H1 (cell line): ENCODE measurements at regions not wholly inside any gene's neighbourhood (a gene's known extent, or its start where the extent isn't known, plus 50 kb on each side); places are given as distances from the start of the nearest gene placed in this dataset.

Experiments
- CTCF ChIA-PET: fragments of 300-600 bp; sonication (Branson Sonifier 250); formaldehyde crosslinking; loops from one replicate; lab custom pipeline; 2021; ENCODE audit not compliant: partially characterized antibody; lab: Charles Lee
- POLR2A ChIA-PET: fragments of 300-600 bp; sonication (Branson Sonifier 250); formaldehyde crosslinking; loops from one replicate; lab custom pipeline; 2021; ENCODE audit warnings: inconsistent platforms; ENCODE audit not compliant: partially characterized antibody; lab: Charles Lee
- DNase-seq, 2 experiments: peaks; one replicate each; pipeline versions ENCODE4 v3.0.0 to v3.0.0-alpha.2; 2010 to 2022; ENCODE audit warnings: low spot score in 2 of 2, low read depth in 1 of 2, mixed read lengths in 1 of 2
- FAIRE-seq: peaks from 2 replicates; lab custom pipeline; 2011; peaks lifted over from hg19 to GRCh38; lab: Jason Lieb, UNC
- H2AFZ ChIP-seq: 2 replicates; pipeline ENCODE4 v1.8.1; 2012; ENCODE audit warnings: low read length, inconsistent platforms
- H2AK5ac ChIP-seq: 2 replicates; pipeline ENCODE4 v1.6.1; 2013; ENCODE audit warnings: low read depth, low read length
- H2BK120ac ChIP-seq: replicated peaks from 2 replicates; pipeline ENCODE3; 2013; ENCODE audit warnings: low read depth, low read length, inconsistent platforms
- H2BK12ac ChIP-seq: 2 replicates; pipeline ENCODE4 v1.6.1; 2013; ENCODE audit warnings: low read depth, low read length
- H2BK15ac ChIP-seq: 2 replicates; pipeline ENCODE4 v1.6.1; 2013; ENCODE audit warnings: low read length
- H2BK20ac ChIP-seq: 2 replicates; pipeline ENCODE4 v1.6.1; 2013; ENCODE audit warnings: low read length
- H2BK5ac ChIP-seq: 2 replicates; pipeline ENCODE4 v1.6.1; 2013; ENCODE audit warnings: low read depth, low read length
- H3K14ac ChIP-seq: 2 replicates; pipeline ENCODE4 v1.6.1; 2013; ENCODE audit warnings: inconsistent platforms; ENCODE audit not compliant: insufficient read length
- H3K18ac ChIP-seq: 2 replicates; pipeline ENCODE4 v1.6.1; 2013; ENCODE audit warnings: low read length; ENCODE audit errors: extremely low read depth
- H3K23ac ChIP-seq: 2 replicates; pipeline ENCODE4 v1.6.1; 2013; ENCODE audit warnings: inconsistent platforms; ENCODE audit not compliant: insufficient read length
- H3K23me2 ChIP-seq: 2 replicates; pipeline ENCODE4 v1.6.1; 2013; ENCODE audit warnings: low read depth, low read length
- H3K27ac ChIP-seq: 2 replicates; pipeline ENCODE4 v1.6.1; 2011; ENCODE audit warnings: low read depth, low read length, inconsistent platforms
- H3K27me3 ChIP-seq, 4 experiments: replicated peaks in 1 of 4; 1 replicate in 1 of 4; 2 replicates in 3 of 4; pipeline versions ENCODE4 v1.6.1 to v1.8.1; 2011 to 2013; ENCODE audit warnings: low read length in 3 of 4, mild to moderate bottlenecking in 3 of 4, inconsistent platforms in 2 of 4, mixed read lengths in 2 of 4, moderate library complexity in 1 of 4; ENCODE audit not compliant: control insufficient read depth in 3 of 4, insufficient read depth in 3 of 4; ENCODE audit errors: extremely low read depth in 1 of 4
- H3K36me3 ChIP-seq, 4 experiments: 2 replicates each; pipeline versions ENCODE4 v1.6.1 to v1.8.1; 2011 to 2013; ENCODE audit warnings: mild to moderate bottlenecking in 4 of 4, low read length in 3 of 4, moderate library complexity in 2 of 4, control low read depth in 1 of 4, inconsistent platforms in 1 of 4; ENCODE audit not compliant: insufficient read depth in 4 of 4, control insufficient read depth in 2 of 4
- H3K4ac ChIP-seq: replicated peaks from 2 replicates; pipeline ENCODE3; 2013; ENCODE audit warnings: low read length, low read depth, mixed read lengths, inconsistent platforms; ENCODE audit not compliant: insufficient read length
- H3K4me1 ChIP-seq, 4 experiments: replicated peaks in 1 of 4; 1 replicate in 1 of 4; 2 replicates in 3 of 4; pipeline versions ENCODE4 v1.6.1 to v1.8.1; 2011 to 2013; ENCODE audit warnings: low read length in 3 of 4, inconsistent platforms in 2 of 4, mixed read lengths in 1 of 4; ENCODE audit not compliant: insufficient read depth in 4 of 4, control insufficient read depth in 3 of 4
- H3K4me2 ChIP-seq, 2 experiments: 2 replicates each; pipeline versions ENCODE4 v1.6.1 to v1.8.1; 2011 to 2013; ENCODE audit warnings: low read depth in 2 of 2, low read length in 2 of 2, control low read depth in 1 of 2, inconsistent platforms in 1 of 2, mild to moderate bottlenecking in 1 of 2; ENCODE audit not compliant: insufficient read depth in 1 of 2
- H3K4me3 ChIP-seq, 4 experiments: fragments of 200-600, 300-600 bp in 1 of 4; sonication (generic), shearing (Covaris generic), sonication (Bioruptor Twin) in 1 of 4; 2 replicates each; pipeline versions ENCODE4 v1.5.1 to v1.8.1; 2011 to 2016; ENCODE audit warnings: low read length in 4 of 4, low read depth in 3 of 4, control low read depth in 2 of 4, inconsistent platforms in 2 of 4, mild to moderate bottlenecking in 2 of 4, mixed read lengths in 1 of 4, moderate library complexity in 1 of 4; ENCODE audit not compliant: insufficient read depth in 2 of 4; ENCODE audit errors: extremely low read depth in 1 of 4
- H3K56ac ChIP-seq: replicated peaks from 2 replicates; pipeline ENCODE3; 2013; ENCODE audit warnings: low read depth, mild to moderate bottlenecking, mixed read lengths, low read length, inconsistent platforms; ENCODE audit not compliant: insufficient read length
- H3K79me1 ChIP-seq: 2 replicates; pipeline ENCODE4 v1.6.1; 2013; ENCODE audit warnings: low read depth, low read length, control low read depth
- H3K79me2 ChIP-seq, 2 experiments: 2 replicates each; pipeline versions ENCODE4 v1.6.1 to v1.8.1; 2012 to 2013; ENCODE audit warnings: low read length in 2 of 2, mild to moderate bottlenecking in 2 of 2, inconsistent platforms in 1 of 2; ENCODE audit not compliant: insufficient read depth in 2 of 2, control insufficient read depth in 1 of 2
- H3K9ac ChIP-seq, 4 experiments: replicated peaks in 1 of 4; 1 replicate in 1 of 4; 2 replicates in 3 of 4; pipeline versions ENCODE4 v1.6.1 to v1.8.1; 2011 to 2013; ENCODE audit warnings: low read depth in 3 of 4, low read length in 3 of 4, control low read depth in 2 of 4, mild to moderate bottlenecking in 2 of 4, moderate library complexity in 2 of 4, inconsistent platforms in 1 of 4; ENCODE audit errors: extremely low read depth in 1 of 4
- H3K9me3 ChIP-seq, 2 experiments: 2 replicates each; pipeline versions ENCODE4 v1.6.1 to v1.8.1; 2012 to 2013; ENCODE audit warnings: mild to moderate bottlenecking in 2 of 2, moderate library complexity in 2 of 2, control low read depth in 1 of 2, inconsistent platforms in 1 of 2, low read depth in 1 of 2, low read length in 1 of 2, mixed read lengths in 1 of 2; ENCODE audit not compliant: insufficient read depth in 2 of 2
- H4K20me1 ChIP-seq, 2 experiments: replicated peaks in 1 of 2; 2 replicates each; pipeline versions ENCODE3 to v1.8.1; 2011 to 2013; ENCODE audit warnings: inconsistent platforms in 2 of 2, low read length in 2 of 2, mild to moderate bottlenecking in 1 of 2; ENCODE audit not compliant: insufficient read depth in 2 of 2, control insufficient read depth in 1 of 2
- H4K5ac ChIP-seq: 2 replicates; pipeline ENCODE4 v1.6.1; 2013; ENCODE audit warnings: low read length, low read depth, mixed read lengths, inconsistent platforms; ENCODE audit not compliant: insufficient read length
- H4K8ac ChIP-seq: 2 replicates; pipeline ENCODE4 v1.8.0; 2013; ENCODE audit warnings: mild to moderate bottlenecking, moderate library complexity, low read length, inconsistent platforms; ENCODE audit not compliant: insufficient read depth; ENCODE audit errors: extremely low read depth
- H4K91ac ChIP-seq: replicated peaks from 2 replicates; pipeline ENCODE3; 2013; ENCODE audit warnings: low read length, mixed read lengths, inconsistent platforms; ENCODE audit not compliant: insufficient read length
- EGR1 ChIP-seq: IDR thresholded peaks from 2 replicates; pipeline ENCODE4 v1.6.1; 2011; ENCODE audit warnings: low read depth, low read length, borderline replicate concordance
- EZH2 ChIP-seq: fragments of 200-600 bp; sonication (generic); IDR thresholded peaks from 2 replicates; pipeline ENCODE4 v1.7.1; 2012; ENCODE audit warnings: low read depth, mild to moderate bottlenecking, moderate library complexity, low read length, inconsistent platforms; ENCODE audit not compliant: severe bottlenecking
- JUN ChIP-seq: IDR thresholded peaks from 2 replicates; pipeline ENCODE4 v1.6.1; 2011; ENCODE audit warnings: low read depth, mild to moderate bottlenecking, improper control_type of control experiment, low read length
- KDM5A ChIP-seq: fragments of 200-600 bp; IDR thresholded peaks from 2 replicates; pipeline ENCODE4 v1.7.1; 2012; ENCODE audit warnings: mild to moderate bottlenecking, low read length, inconsistent platforms, mixed read lengths
- NANOG ChIP-seq: IDR thresholded peaks from 2 replicates; pipeline ENCODE4 v1.6.1; 2011; ENCODE audit warnings: low read length, low read depth, mild to moderate bottlenecking, inconsistent platforms; ENCODE audit not compliant: insufficient read depth, poor library complexity, severe bottlenecking
- POU5F1 ChIP-seq: IDR thresholded peaks from 2 replicates; pipeline ENCODE4 v1.6.1; 2011; ENCODE audit warnings: low read depth, mild to moderate bottlenecking, low read length, moderate library complexity
- RXRA ChIP-seq: IDR thresholded peaks from 2 replicates; pipeline ENCODE4 v1.6.1; 2011; ENCODE audit warnings: low read depth, mild to moderate bottlenecking, low read length, moderate library complexity; ENCODE audit not compliant: insufficient read depth
- SAP30 ChIP-seq: fragments of 300-600 bp; sonication (generic); IDR thresholded peaks from 2 replicates; pipeline ENCODE4 v1.7.1; 2012; ENCODE audit warnings: low read length, moderate library complexity, mild to moderate bottlenecking, inconsistent platforms; ENCODE audit not compliant: insufficient read depth, insufficient replicate concordance
- SIN3A ChIP-seq, 2 experiments: IDR thresholded peaks in 1 of 2; conservative IDR thresholded peaks in 1 of 2; 2 replicates each; pipeline ENCODE4 v1.6.1; 2011 to 2012; ENCODE audit warnings: low read length in 2 of 2, improper control_type of control experiment in 1 of 2, low read depth in 1 of 2, mild to moderate bottlenecking in 1 of 2
- SP4 ChIP-seq: IDR thresholded peaks from 2 replicates; pipeline ENCODE4 v1.6.1; 2012; ENCODE audit warnings: low read length, inconsistent platforms
- TCF12 ChIP-seq: IDR thresholded peaks from 2 replicates; pipeline ENCODE4 v1.6.1; 2011; ENCODE audit warnings: low read depth, mild to moderate bottlenecking, low read length
- USF2 ChIP-seq: IDR thresholded peaks from 2 replicates; pipeline ENCODE4 v1.6.1; 2011; ENCODE audit warnings: low read length, improper control_type of control experiment
- WGBS, 2 experiments: shearing (Covaris generic) in 1 of 2; methylation state at CpG; one replicate each; pipeline versions ENCODE4 v1.1.6 to v1.1.7; 2013 to 2015; ENCODE audit warnings: low lambda C conversion rate in 2 of 2, mixed read lengths in 2 of 2, inconsistent platforms in 1 of 2, low coverage in 1 of 2, missing lambda C conversion rate in 1 of 2; ENCODE audit not compliant: insufficient replicate concordance in 2 of 2, insufficient coverage in 1 of 2, insufficient read length in 1 of 2; ENCODE audit errors: extremely low coverage in 1 of 2, missing lambda C conversion rate in 1 of 2; 5-methylcytosine and 5-hydroxymethylcytosine counted together

- ChIA-PET POLR2A (no interaction called here), CTCF (no interaction called here)
- DNase-seq: no peak
- Histone ChIP-seq H2BK5ac (no peak overlapping the region), H3K9me3 (no peaks in the 10 kb centered on the region), H3K4me1 (no peaks in the 10 kb centered on the region), H3K4me2 (no peak overlapping the region), H2AFZ (no peak overlapping the region), H3K23me2 (no peaks in the 10 kb centered on the region), H3K79me2 (no peaks in the 10 kb centered on the region), H4K20me1 (no peaks in the 10 kb centered on the region), H3K18ac (no peak overlapping the region), H4K91ac (no peak overlapping the region), H3K27me3 (no peaks in the 10 kb centered on the region), H3K14ac (no peak overlapping the region), H3K4me3 (no peak overlapping the region), H3K36me3 (no peaks in the 10 kb centered on the region), H2BK15ac (no peak overlapping the region), H3K23ac (no peak overlapping the region), H2BK12ac (no peak overlapping the region), H3K56ac (no peak overlapping the region), H3K9ac (no peak overlapping the region), H2BK120ac (no peak overlapping the region), H3K27ac (no peak overlapping the region), H3K79me1 (no peaks in the 10 kb centered on the region), H4K5ac (no peak overlapping the region), H3K4ac (no peak overlapping the region), H4K8ac (no peak overlapping the region), H2AK5ac (no peak overlapping the region), H2BK20ac (no peak overlapping the region)
- WGBS, 2 experiments: 92% methylated on average over 3 of the region's 3 CpGs; no CpG with 5 or more reads in 1 of the 2 experiments
- TF ChIP-seq KDM5A: no peak
- no peak for TF ChIP-seq USF2
- TF ChIP-seq SIN3A (conservative IDR thresholded peaks at IDR 0.05 in 1 of 2, IDR thresholded peaks at IDR 0.05 in 1 of 2; ENCODE audit: low read depth in 1 of 2, low read length in 2 of 2): no peak
- no peak for TF ChIP-seq EZH2
- no peak for TF ChIP-seq SP4
- TF ChIP-seq TCF12: no peak
- TF ChIP-seq JUN: no peak
- TF ChIP-seq NANOG: no peak
- no peak for TF ChIP-seq SAP30
- TF ChIP-seq EGR1: no peak
- no peak for TF ChIP-seq POU5F1
- no peak for TF ChIP-seq RXRA
- FAIRE-seq: no peak
Observed at GRCh38 chr4:117375101-117375500, 289.7 kb upstream of the TRAM1L1 start.
